ENCODE measurements at regions not wholly inside any gene's neighbourhood (a gene's known extent, or its start where the extent isn't known, plus 50 kb on each side); places are given as distances from the start of the nearest gene placed in this dataset.

- H3K4me3 ChIP-seq (ENCODE audit: low read depth, low read length): no peak overlapping the region
- TF ChIP-seq, protein P1, sequence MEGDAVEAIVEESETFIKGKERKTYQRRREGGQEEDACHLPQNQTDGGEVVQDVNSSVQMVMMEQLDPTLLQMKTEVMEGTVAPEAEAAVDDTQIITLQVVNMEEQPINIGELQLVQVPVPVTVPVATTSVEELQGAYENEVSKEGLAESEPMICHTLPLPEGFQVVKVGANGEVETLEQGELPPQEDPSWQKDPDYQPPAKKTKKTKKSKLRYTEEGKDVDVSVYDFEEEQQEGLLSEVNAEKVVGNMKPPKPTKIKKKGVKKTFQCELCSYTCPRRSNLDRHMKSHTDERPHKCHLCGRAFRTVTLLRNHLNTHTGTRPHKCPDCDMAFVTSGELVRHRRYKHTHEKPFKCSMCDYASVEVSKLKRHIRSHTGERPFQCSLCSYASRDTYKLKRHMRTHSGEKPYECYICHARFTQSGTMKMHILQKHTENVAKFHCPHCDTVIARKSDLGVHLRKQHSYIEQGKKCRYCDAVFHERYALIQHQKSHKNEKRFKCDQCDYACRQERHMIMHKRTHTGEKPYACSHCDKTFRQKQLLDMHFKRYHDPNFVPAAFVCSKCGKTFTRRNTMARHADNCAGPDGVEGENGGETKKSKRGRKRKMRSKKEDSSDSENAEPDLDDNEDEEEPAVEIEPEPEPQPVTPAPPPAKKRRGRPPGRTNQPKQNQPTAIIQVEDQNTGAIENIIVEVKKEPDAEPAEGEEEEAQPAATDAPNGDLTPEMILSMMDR (IDR thresholded peaks at IDR 0.05; ENCODE audit: low read depth, low read length): no peak
Observed at GRCh38 chr4:138957302-138957701, 58.3 kb upstream of the NOCT start.

DNA sequence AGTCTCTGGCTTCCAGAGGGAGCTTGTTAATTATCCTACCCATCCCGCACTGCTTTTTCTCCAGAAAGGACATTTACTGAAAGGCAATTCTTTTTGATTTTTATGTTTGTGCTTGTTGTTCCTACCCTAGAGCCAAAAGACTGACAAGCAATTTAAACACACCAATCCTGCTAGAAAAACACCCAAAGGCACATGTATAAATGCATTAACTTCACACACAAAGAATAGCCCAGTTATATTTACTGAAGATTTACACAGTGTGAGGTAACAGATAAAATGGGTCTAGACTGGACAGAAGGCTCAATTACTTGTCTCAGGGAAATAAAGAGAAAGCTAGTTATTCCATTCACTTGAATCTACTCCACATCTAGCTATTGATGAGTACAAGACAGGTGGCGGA, 61.2 kb upstream of the NOCT start:
- TF ChIP-seq, protein P1 (IDR thresholded peaks at IDR 0.05; ENCODE audit: low read depth, low read length): no peak
- no peak overlapping the region for H3K4me3 ChIP-seq (ENCODE audit: low read depth, low read length)

DNA sequence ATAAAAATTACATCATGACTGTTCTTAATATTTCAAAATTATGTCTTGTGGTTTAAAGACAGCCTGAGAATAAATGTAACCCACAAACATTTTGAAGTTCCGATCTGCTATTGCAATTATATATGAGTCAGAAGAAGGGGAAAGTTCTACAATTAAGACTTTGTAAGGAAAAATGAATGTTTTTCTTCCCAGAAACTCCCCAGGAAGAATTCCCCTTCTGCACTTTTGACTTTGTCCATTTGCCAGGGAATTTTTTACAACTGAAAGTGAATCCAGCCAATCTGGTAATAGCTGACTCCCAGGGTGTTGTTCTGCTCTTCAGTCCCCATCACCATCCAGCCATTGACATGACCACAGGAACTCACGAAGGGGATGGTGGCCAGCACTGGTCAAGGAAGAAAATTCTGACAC, 61.6 kb upstream of the NOCT start:
- TF ChIP-seq, protein P1 (IDR thresholded peaks at IDR 0.05; ENCODE audit: low read depth, low read length): no peak

GRCh38 chr4:138952411-138952810, 63.2 kb upstream of the NOCT start:
- TF ChIP-seq, protein P1 (IDR thresholded peaks at IDR 0.05; ENCODE audit: low read depth, low read length): no peak
- H3K4me3 ChIP-seq (ENCODE audit: low read depth, low read length): no peak overlapping the region

More for the DNA sequence above, 61.6 kb upstream of the NOCT start:
- no peak overlapping the region for H3K4me3 ChIP-seq (ENCODE audit: low read depth, low read length)

DNA sequence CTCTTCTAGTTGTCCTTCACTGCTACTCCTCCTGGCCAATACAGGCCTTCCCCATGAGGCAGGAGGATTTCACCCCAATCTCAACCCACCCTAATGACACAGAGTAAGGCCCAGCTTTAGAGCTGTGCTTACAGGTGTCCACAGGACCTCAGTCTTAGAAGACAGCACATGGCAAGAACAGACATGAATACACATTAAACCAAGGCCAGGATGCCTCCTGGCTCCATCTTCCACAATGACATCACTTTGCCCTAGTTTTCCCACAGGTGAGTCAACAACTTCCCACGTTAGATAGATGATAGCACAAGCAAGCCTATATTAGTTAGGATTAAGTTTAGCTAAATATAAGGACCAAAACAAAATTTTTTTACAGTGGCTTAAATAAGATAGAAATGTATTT, 63.8 kb upstream of the NOCT start:
- TF ChIP-seq, protein P1 (IDR thresholded peaks at IDR 0.05; ENCODE audit: low read depth, low read length): no peak
- H3K4me3 ChIP-seq (ENCODE audit: low read depth, low read length): no peak overlapping the region

DNA sequence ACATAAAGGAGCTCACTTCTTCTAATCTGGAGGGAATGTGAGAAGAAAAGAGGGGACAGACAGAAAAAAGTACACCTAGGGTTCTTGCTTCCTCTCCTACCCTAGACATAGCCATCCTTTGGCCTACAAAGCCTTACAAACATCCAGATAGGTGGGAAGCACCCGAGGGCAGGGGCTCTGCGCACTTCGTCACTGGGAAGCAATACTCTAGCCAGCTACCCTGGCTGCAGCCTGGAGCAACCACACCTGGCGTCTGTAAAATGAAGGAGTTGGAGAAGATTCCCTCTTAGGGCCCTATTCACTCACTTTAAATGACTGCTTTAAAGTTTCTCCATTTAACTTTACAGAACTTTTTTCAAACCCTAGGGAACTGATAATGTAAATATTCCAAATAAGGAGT, 65.7 kb upstream of the NOCT start:
- H3K4me3 ChIP-seq (ENCODE audit: low read depth, low read length): no peak overlapping the region
- TF ChIP-seq, protein P1 (IDR thresholded peaks at IDR 0.05; ENCODE audit: low read depth, low read length): no peak

- H3K4me3 ChIP-seq (ENCODE audit: low read depth, low read length): no peak overlapping the region
- TF ChIP-seq, protein P1 (IDR thresholded peaks at IDR 0.05; ENCODE audit: low read depth, low read length): no peak
Observed at GRCh38 chr4:138948918-138949317, 66.7 kb upstream of the NOCT start.
